Fibroblast of the aortic adventitia (primary cell): ENCODE measurements at regions not wholly inside any gene's neighbourhood (a gene's known extent, or its start where the extent isn't known, plus 50 kb on each side); places are given as distances from the start of the nearest gene placed in this dataset.

Source experiments
- DNase-seq: peaks from one replicate; pipeline ENCODE4 v3.0.0-alpha.2; 2010; ENCODE audit warnings: low read depth
- H3K4me3 ChIP-seq: 2 replicates; pipeline ENCODE4 v1.5.1; 2011; ENCODE audit warnings: low read depth, mild to moderate bottlenecking, control low read depth, low read length, moderate library complexity
- TF ChIP-seq, protein P1 (sequence below): IDR thresholded peaks from 2 replicates; pipeline ENCODE4 v1.5.1; 2011; ENCODE audit warnings: mild to moderate bottlenecking, low read length, control low read depth, inconsistent platforms; ENCODE audit not compliant: insufficient read depth

DNA sequence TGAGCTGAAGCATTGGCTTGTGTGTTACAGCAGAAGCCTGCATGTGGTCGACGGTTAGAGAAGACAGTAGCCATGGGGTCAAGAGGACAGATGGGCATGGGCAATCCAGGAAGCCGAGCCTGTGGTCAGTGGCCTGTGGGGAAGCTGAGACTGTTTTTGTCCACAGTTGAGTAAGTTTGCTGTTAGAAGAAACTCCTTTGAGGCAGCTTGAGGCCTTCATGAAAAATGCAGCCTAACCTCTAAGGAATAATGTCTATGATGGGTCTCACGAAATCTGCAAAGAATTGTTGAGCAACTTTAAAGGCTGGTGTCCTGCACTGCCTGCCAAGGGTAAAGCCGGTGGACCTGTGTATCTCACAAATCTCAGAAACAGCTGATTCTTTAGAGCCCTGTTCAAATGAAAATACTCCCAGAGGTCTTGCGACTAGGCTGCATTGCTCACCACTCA lies 322.4 kb downstream of the SETD4 start:
- no peak overlapping the region for H3K4me3 ChIP-seq
- TF ChIP-seq, protein P1, sequence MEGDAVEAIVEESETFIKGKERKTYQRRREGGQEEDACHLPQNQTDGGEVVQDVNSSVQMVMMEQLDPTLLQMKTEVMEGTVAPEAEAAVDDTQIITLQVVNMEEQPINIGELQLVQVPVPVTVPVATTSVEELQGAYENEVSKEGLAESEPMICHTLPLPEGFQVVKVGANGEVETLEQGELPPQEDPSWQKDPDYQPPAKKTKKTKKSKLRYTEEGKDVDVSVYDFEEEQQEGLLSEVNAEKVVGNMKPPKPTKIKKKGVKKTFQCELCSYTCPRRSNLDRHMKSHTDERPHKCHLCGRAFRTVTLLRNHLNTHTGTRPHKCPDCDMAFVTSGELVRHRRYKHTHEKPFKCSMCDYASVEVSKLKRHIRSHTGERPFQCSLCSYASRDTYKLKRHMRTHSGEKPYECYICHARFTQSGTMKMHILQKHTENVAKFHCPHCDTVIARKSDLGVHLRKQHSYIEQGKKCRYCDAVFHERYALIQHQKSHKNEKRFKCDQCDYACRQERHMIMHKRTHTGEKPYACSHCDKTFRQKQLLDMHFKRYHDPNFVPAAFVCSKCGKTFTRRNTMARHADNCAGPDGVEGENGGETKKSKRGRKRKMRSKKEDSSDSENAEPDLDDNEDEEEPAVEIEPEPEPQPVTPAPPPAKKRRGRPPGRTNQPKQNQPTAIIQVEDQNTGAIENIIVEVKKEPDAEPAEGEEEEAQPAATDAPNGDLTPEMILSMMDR: no peak
- peak; percentile 80 for DNase-seq

DNA sequence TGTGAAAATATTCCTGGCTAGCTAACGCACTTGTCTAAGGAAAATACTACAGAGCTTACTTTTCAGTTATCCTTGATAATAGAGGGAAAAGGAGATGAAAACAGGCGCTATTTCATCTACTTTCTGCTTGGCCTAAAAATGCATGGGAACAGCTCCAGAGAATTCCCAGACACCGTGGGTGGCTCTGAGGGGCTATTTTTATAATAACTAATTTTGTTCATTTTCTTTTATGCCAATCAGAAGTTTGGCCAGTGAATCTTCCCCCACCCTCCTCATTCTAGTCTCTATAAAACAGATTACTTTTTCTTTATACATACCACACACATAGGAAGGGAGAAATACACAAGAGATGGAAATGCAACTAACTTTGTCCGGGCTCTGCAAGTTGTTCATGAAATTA lies 322.9 kb downstream of the SETD4 start:
- DNase-seq: no peak
- no peak overlapping the region for H3K4me3 ChIP-seq
- TF ChIP-seq, protein P1: no peak

DNA sequence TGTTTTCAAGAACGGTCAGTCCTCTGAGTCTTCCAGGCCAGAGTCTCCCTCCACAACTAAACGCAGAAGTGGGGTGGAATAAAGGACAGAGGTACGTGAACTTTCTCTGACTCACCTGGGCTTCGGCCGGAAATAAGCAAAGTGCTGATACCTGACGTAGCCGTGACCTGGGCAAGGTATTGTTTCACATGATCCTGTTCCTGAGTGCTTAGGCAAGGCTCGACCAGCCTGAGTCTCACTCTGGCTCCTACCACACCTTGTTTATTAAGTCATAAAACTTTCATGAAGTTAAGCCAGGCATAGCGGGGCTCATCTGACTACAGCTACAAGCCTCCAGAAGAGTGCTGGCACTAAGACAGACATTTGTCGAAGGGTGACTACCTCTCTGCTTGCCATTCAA lies 327.5 kb downstream of the SETD4 start:
- no peak for DNase-seq
- no peak overlapping the region for H3K4me3 ChIP-seq
- TF ChIP-seq, protein P1: no peak

DNA sequence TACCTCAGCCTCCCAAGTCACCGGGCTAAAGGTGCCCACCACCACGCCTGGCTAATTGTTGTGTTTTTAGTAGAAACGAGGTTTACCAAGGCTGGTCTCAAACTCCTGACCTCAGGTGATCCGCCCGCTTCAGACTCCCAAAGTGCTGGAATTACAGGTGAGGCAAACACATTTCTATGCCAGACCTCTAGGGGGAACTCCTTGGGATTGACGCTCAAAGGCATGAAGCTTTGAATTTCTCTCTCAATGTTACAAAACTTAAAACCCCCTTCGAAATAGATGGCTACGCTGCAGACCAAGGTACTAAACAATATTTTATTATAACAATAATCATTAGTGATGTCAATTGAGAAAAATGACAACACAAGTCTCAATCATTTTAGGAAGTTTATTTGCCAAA lies 330.0 kb downstream of the SETD4 start:
- no peak overlapping the region for H3K4me3 ChIP-seq
- TF ChIP-seq, protein P1: no peak
- DNase-seq: no peak

DNA sequence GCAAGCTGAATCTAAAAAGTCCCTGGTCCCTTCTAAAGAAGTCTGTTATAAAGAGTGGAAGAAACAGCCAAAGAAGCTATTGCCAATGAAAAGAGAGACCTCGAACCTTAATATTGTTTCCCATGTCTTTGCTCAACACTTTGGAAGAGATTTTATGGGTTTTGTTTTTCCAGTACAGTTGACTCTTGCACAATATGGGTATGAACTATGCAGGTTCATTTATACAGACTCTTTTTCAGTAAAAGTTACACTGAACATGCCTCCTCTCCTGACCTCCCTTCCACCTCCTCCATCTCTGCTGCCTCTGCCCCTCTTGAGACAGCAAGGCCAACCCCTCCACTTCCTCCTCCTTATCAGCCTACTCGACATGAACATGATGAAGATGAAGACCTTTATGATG lies 332.5 kb downstream of the SETD4 start:
- no peak for DNase-seq
- H3K4me3 ChIP-seq: no peak overlapping the region
- TF ChIP-seq, protein P1: no peak

DNA sequence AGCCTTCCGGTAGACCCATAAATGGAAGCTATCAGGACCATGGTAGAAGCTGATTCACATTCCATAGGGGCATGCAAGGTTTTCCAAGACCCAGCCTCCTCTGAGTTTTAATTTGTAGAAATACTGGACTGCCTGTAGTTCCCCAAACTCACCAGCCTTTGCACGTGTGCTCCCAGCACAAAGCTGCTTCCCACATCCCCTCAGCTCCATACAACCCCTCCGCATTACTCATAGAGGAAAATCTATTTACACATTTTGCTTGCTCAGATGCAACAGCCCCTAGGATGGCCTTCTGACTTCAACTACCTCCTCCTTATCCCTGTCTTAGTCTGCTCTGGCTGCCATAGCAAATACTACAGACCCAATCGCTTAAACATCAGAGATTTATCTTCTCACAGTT lies 336.2 kb downstream of the SETD4 start:
- DNase-seq: no peak
- TF ChIP-seq, protein P1: no peak
- no peak overlapping the region for H3K4me3 ChIP-seq

DNA sequence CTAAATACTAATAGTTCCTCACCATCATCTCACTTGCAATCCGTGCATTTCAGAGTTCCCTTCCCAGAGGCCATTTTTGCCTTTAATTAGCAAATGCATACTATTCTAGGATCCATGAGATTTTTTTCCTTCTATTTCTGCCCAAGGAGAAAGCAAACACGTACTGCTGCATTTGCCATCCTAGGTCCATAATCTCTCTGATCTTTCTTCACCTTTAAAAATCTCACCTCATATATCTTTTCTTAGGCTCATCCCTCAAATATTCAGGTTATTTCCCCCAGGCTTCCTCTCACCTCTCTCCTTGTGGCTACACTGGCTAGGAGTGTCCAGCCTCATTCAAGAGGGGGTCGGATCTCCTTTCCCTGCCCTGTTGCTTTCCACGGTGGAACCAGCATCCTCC lies 338.6 kb downstream of the SETD4 start:
- no peak overlapping the region for H3K4me3 ChIP-seq
- TF ChIP-seq, protein P1: no peak
- DNase-seq: no peak
